ENCODE measurements at regions not wholly inside any gene's neighbourhood (a gene's known extent, or its start where the extent isn't known, plus 50 kb on each side); places are given as distances from the start of the nearest gene placed in this dataset.

DNA sequence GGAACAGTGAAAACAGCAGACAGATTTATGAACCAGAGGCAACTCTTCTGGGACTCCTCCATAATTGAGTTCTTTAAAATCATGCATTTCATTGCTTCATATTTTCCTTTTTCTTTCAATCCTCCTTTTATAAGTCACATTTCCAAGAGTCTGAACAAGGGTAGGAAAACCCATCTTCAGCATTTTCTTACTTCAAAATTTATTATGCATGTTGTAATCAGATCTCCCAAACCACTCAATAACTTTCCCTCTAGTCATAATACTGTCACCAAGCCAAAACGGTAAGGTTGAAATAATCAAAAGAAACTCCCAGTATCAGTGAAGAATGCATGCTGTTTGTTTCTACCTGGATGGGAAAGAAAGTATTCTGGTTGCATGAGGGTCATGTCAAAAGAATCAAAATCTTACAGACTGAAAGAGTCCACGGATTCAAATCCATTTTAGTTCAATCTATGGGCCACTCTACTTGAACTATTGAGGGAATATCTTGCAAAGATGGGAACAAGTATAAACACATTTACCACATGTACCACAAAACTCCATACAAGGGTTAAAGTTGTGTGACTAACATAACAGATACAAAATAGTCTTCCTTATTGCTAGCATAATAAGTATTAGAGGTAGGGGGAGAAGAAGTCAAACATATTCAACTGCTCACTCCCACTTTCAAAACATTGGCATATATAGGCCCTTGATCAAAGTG lies 797.3 kb downstream of the MAT2B start:
- no peak overlapping the region for H3K9ac ChIP-seq (ENCODE audit: low read length)
- H3K79me2 ChIP-seq (replicated peaks; ENCODE audit: insufficient read depth, low read length) = no peaks in the 10 kb centered on the region
- no peaks in the 10 kb centered on the region for H3K9me3 ChIP-seq (ENCODE audit: low read length)
- peaks cover 26% of the 10 kb centered on the region for H3K27me3 ChIP-seq (ENCODE audit: insufficient read depth, low read depth, low read length)
- no peak overlapping the region for H3K4me2 ChIP-seq (ENCODE audit: low read length)
- no peak overlapping the region for H3K27ac ChIP-seq (ENCODE audit: low read length)
- H2AFZ ChIP-seq (ENCODE audit: low read depth, low read length) = no peak overlapping the region
- H3F3A ChIP-seq (ENCODE audit: insufficient read depth, low read length, poor library complexity, severe bottlenecking) = no peaks in the 10 kb centered on the region
- no peaks in the 10 kb centered on the region for H3K9me2 ChIP-seq (ENCODE audit: insufficient read depth, low read length)
- TF ChIP-seq POLR2AphosphoS5 (IDR thresholded peaks at IDR 0.05) (no peak), EP300 (conservative IDR thresholded peaks at IDR 0.05; ENCODE audit: poor library complexity, severe bottlenecking) (no peak), MXI1 (conservative IDR thresholded peaks at IDR 0.05; ENCODE audit: poor library complexity, severe bottlenecking) (no peak)
- H3K4me3 ChIP-seq (ENCODE audit: low read length) = no peak overlapping the region
- no peaks in the 10 kb centered on the region for H4K20me1 ChIP-seq (ENCODE audit: insufficient read depth)
- H3K36me3 ChIP-seq (ENCODE audit: insufficient read depth, low read length) = no peaks in the 10 kb centered on the region

DNA sequence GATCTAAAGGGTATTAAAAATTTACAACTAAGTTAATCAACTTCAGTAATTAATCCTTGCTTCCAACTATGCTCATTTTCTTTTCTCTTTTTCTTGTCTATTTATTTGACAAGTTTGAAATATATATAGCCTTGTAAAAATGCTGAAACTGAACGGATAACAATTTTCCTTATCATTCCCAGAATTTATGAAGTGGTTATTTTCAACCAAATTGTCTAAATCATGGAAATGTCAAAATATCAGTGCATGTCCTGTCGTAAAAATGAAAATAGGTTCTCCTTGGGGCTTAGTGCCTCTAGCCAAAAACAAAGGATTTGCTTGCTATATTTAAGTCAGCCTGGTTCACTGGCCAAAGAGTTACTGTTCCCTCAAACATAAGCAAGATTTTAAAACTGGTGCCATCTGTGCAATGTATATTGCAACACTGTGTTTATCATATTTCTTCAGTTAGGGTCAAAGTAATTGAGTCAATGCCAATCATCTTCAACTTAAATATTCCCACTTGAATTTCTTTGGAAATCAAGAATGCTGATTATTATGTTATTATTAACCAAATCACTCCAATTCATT lies 798.3 kb downstream of the MAT2B start:
- no peaks in the 10 kb centered on the region for H3K36me3 ChIP-seq (ENCODE audit: insufficient read depth, low read length)
- H3K27me3 ChIP-seq (ENCODE audit: insufficient read depth, low read depth, low read length) = peaks cover 15% of the 10 kb centered on the region
- no peaks in the 10 kb centered on the region for H4K20me1 ChIP-seq (ENCODE audit: insufficient read depth)
- no peak overlapping the region for H3K27ac ChIP-seq (ENCODE audit: low read length)
- H3K9me2 ChIP-seq (ENCODE audit: insufficient read depth, low read length) = no peaks in the 10 kb centered on the region
- no peak overlapping the region for H3K9ac ChIP-seq (ENCODE audit: low read length)
- H2AFZ ChIP-seq (ENCODE audit: low read depth, low read length) = no peak overlapping the region
- no peaks in the 10 kb centered on the region for H3K79me2 ChIP-seq (replicated peaks; ENCODE audit: insufficient read depth, low read length)
- no peaks in the 10 kb centered on the region for H3K9me3 ChIP-seq (ENCODE audit: low read length)
- no peak overlapping the region for H3K4me2 ChIP-seq (ENCODE audit: low read length)
- H3F3A ChIP-seq (ENCODE audit: insufficient read depth, low read length, poor library complexity, severe bottlenecking) = no peaks in the 10 kb centered on the region
- H3K4me3 ChIP-seq (ENCODE audit: low read length) = no peak overlapping the region
- TF ChIP-seq TAF1 (IDR thresholded peaks at IDR 0.05; ENCODE audit: low read depth) = no peak
- TF ChIP-seq EP300 (conservative IDR thresholded peaks at IDR 0.05; ENCODE audit: poor library complexity, severe bottlenecking) = no peak
- no peak for TF ChIP-seq RAD21 (conservative IDR thresholded peaks at IDR 0.05)
- no peak for TF ChIP-seq EZH2 (IDR thresholded peaks at IDR 0.05; ENCODE audit: borderline replicate concordance, insufficient read depth, low read length, poor library complexity, severe bottlenecking)
- TF ChIP-seq, protein P1, sequence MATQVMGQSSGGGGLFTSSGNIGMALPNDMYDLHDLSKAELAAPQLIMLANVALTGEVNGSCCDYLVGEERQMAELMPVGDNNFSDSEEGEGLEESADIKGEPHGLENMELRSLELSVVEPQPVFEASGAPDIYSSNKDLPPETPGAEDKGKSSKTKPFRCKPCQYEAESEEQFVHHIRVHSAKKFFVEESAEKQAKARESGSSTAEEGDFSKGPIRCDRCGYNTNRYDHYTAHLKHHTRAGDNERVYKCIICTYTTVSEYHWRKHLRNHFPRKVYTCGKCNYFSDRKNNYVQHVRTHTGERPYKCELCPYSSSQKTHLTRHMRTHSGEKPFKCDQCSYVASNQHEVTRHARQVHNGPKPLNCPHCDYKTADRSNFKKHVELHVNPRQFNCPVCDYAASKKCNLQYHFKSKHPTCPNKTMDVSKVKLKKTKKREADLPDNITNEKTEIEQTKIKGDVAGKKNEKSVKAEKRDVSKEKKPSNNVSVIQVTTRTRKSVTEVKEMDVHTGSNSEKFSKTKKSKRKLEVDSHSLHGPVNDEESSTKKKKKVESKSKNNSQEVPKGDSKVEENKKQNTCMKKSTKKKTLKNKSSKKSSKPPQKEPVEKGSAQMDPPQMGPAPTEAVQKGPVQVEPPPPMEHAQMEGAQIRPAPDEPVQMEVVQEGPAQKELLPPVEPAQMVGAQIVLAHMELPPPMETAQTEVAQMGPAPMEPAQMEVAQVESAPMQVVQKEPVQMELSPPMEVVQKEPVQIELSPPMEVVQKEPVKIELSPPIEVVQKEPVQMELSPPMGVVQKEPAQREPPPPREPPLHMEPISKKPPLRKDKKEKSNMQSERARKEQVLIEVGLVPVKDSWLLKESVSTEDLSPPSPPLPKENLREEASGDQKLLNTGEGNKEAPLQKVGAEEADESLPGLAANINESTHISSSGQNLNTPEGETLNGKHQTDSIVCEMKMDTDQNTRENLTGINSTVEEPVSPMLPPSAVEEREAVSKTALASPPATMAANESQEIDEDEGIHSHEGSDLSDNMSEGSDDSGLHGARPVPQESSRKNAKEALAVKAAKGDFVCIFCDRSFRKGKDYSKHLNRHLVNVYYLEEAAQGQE (IDR thresholded peaks at IDR 0.05; ENCODE audit: borderline replicate concordance) = no peak
- TF ChIP-seq MXI1 (conservative IDR thresholded peaks at IDR 0.05; ENCODE audit: poor library complexity, severe bottlenecking) = no peak
- TF ChIP-seq POLR2AphosphoS5 (IDR thresholded peaks at IDR 0.05) = no peak
- TF ChIP-seq SMC3 (conservative IDR thresholded peaks at IDR 0.05; ENCODE audit: poor library complexity) = no peak
- TF ChIP-seq, protein P2, sequence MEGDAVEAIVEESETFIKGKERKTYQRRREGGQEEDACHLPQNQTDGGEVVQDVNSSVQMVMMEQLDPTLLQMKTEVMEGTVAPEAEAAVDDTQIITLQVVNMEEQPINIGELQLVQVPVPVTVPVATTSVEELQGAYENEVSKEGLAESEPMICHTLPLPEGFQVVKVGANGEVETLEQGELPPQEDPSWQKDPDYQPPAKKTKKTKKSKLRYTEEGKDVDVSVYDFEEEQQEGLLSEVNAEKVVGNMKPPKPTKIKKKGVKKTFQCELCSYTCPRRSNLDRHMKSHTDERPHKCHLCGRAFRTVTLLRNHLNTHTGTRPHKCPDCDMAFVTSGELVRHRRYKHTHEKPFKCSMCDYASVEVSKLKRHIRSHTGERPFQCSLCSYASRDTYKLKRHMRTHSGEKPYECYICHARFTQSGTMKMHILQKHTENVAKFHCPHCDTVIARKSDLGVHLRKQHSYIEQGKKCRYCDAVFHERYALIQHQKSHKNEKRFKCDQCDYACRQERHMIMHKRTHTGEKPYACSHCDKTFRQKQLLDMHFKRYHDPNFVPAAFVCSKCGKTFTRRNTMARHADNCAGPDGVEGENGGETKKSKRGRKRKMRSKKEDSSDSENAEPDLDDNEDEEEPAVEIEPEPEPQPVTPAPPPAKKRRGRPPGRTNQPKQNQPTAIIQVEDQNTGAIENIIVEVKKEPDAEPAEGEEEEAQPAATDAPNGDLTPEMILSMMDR (IDR thresholded peaks at IDR 0.05; ENCODE audit: poor library complexity, severe bottlenecking) = no peak
